ENCODE measurements at regions not wholly inside any gene's neighbourhood (a gene's known extent, or its start where the extent isn't known, plus 50 kb on each side); places are given as distances from the start of the nearest gene placed in this dataset.
"Not testable (repeated sequence)": the region's sequence is repeated elsewhere in the genome, so short reads cannot be mapped to it uniquely, and the experiment has no call there.

DNA sequence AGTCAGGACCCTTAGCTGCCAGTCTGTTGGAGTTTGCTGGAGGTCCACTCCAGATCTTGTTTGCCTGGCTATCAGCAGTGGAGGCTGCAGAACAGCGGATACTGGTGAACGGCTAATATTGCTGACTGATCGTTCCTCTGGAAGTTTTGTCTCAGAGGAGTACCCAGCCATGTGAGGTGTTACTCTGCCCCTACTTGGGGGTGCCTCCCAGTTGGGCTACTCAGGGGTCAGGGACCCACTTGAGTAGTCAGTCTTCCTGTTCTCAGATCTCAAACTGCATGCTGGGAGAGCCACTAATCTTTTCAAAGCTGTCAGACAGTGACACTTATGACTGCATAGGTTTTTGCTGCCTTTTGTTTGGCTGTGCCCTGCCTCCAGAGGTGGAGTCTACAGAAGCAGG is 160.5 kb downstream of the OR4A47 start:
- not testable (repeated sequence) for DNase-seq; H3K27me3 Mint-ChIP-seq; H3K4me1 Mint-ChIP-seq; H3K4me3 Mint-ChIP-seq; H3K27ac Mint-ChIP-seq; ATAC-seq (ENCODE audit: low read depth in 2 of 2); H3K36me3 Mint-ChIP-seq
- peaks cover 10 to 62% (median 24%) of the 10 kb centered on the region in 7 donors for H3K9me3 Mint-ChIP-seq

- ATAC-seq (ENCODE audit: low read depth in 2 of 2), result no peak
- no peak for DNase-seq
- Mint-ChIP-seq H3K9me3 (peaks cover 4 to 62% (median 45%) of the 10 kb centered on the region in 7 donors), H3K27me3 (no peaks in the 10 kb centered on the region), H3K4me1 (no peaks in the 10 kb centered on the region), H3K36me3 (peaks cover 0 to 8% of the 10 kb centered on the region in 2 donors), H3K4me3 (no peak overlapping the region), H3K27ac (no peak overlapping the region)
These were observed 180.6 kb downstream of the OR4A47 start for GRCh38 chr11:48669146-48669545.

- Mint-ChIP-seq H3K36me3 (peaks cover 0 to 21% of the 10 kb centered on the region in 2 donors), H3K4me1 (no peaks in the 10 kb centered on the region), H3K27ac (no peak overlapping the region), H3K27me3 (no peaks in the 10 kb centered on the region), H3K9me3 (peaks cover 9 to 79% (median 53%) of the 10 kb centered on the region in 7 donors), H3K4me3 (no peak overlapping the region)
- no peak for DNase-seq
- ATAC-seq (ENCODE audit: low read depth in 2 of 2), result no peak
These were observed 187.4 kb downstream of the OR4A47 start for GRCh38 chr11:48675945-48676344.

- Mint-ChIP-seq H3K4me1 (no peaks in the 10 kb centered on the region), H3K36me3 (peaks cover 0 to 15% of the 10 kb centered on the region in 2 donors), H3K27ac (no peak overlapping the region), H3K9me3 (peaks cover 20 to 58% (median 40%) of the 10 kb centered on the region in 7 donors), H3K4me3 (no peak overlapping the region), H3K27me3 (no peaks in the 10 kb centered on the region)
- no peak for DNase-seq
- ATAC-seq (ENCODE audit: low read depth in 2 of 2), result no peak
These were observed 194.7 kb downstream of the OR4A47 start for GRCh38 chr11:48683226-48683720.

DNA sequence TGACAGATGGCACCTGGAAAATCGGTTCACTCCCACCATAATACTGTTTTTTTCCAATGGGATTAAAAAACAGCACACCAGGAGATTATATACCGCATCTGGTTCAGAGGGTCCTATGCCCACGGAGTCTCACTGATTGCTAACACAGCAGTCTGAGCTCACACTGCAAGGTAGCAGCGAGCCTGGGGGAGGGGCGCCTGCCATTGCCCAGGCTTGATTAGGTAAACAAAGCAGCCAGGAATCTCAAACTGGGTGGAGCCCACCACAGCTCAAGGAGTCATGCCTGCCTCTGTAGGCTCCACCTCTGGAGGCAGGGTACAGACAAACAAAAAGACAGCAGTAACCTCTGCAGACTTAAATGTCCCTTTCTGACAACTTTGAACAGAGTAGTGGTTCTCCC is 240.9 kb downstream of the OR4A47 start:
- peaks cover 10 to 74% (median 35%) of the 10 kb centered on the region in 7 donors for H3K9me3 Mint-ChIP-seq
- not testable (repeated sequence) for H3K4me3 Mint-ChIP-seq; H3K4me1 Mint-ChIP-seq; H3K36me3 Mint-ChIP-seq; DNase-seq; H3K27me3 Mint-ChIP-seq; H3K27ac Mint-ChIP-seq; ATAC-seq (ENCODE audit: low read depth in 2 of 2)

DNA sequence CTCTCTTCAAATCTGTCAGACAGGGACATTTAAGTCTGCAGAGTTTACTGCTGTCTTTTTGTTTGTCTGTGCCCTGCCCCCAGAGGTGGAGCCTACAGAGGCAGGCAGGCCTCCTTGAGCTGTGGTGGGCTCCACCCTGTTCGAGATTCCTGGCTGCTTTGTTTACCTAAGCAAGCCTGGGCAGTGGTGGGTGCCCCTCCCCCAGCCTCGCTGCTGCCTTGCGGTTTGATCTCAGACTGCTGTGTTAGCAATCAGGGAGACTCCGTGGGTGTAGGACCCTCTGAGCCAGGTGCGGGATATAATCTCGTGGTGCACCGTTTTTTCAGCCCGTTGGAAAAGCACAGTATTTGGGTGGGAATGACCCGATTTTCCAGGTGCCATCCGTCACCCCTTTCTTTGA is 233.6 kb downstream of the TRIM51G start:
- H3K27me3 Mint-ChIP-seq; ATAC-seq (ENCODE audit: low read depth in 2 of 2); H3K4me1 Mint-ChIP-seq; DNase-seq; H3K36me3 Mint-ChIP-seq; H3K4me3 Mint-ChIP-seq; H3K27ac Mint-ChIP-seq: not testable (repeated sequence)
- peaks cover 2 to 42% (median 34%) of the 10 kb centered on the region in 7 donors for H3K9me3 Mint-ChIP-seq

Measured in naive B cell (primary cell).